C4-2B (cell line): ENCODE measurements at regions not wholly inside any gene's neighbourhood (a gene's known extent, or its start where the extent isn't known, plus 50 kb on each side); places are given as distances from the start of the nearest gene placed in this dataset.

ENCODE experiments used
- ZFX ChIP-seq: fragments of 450-650 bp; IDR thresholded peaks from 2 replicates; pipeline ENCODE4 v1.6.1; 2017
- TF ChIP-seq, protein P1 (sequence below): fragments of 450-650 bp; conservative IDR thresholded peaks from 2 replicates; pipeline ENCODE4 v1.5.1; 2017; ENCODE audit warnings: mild to moderate bottlenecking

DNA sequence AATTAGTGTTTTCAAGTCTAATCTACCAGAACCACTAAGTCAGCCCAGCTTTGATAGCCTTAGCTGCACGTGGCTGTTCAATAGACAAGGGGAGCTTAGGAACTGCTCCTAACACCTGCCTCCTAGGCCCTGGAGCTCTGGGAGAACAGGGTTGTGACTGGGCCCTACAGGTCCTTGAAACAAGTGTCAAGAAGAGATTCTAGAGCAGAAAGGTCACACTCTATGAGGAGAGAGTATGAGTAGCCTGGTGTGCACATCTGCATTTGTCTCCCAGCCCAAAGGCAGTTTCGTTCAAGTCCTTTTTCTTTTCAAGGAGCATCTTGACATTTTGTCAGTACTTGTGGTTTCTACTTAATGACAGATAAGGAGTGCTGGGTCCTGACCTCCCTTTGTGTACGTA is 206.1 kb downstream of the PRELID2 start:
- TF ChIP-seq, protein P1, sequence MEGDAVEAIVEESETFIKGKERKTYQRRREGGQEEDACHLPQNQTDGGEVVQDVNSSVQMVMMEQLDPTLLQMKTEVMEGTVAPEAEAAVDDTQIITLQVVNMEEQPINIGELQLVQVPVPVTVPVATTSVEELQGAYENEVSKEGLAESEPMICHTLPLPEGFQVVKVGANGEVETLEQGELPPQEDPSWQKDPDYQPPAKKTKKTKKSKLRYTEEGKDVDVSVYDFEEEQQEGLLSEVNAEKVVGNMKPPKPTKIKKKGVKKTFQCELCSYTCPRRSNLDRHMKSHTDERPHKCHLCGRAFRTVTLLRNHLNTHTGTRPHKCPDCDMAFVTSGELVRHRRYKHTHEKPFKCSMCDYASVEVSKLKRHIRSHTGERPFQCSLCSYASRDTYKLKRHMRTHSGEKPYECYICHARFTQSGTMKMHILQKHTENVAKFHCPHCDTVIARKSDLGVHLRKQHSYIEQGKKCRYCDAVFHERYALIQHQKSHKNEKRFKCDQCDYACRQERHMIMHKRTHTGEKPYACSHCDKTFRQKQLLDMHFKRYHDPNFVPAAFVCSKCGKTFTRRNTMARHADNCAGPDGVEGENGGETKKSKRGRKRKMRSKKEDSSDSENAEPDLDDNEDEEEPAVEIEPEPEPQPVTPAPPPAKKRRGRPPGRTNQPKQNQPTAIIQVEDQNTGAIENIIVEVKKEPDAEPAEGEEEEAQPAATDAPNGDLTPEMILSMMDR, result no peak
- TF ChIP-seq ZFX, result no peak
